BJ (cell line): ENCODE measurements at regions not wholly inside any gene's neighbourhood (a gene's known extent, or its start where the extent isn't known, plus 50 kb on each side); places are given as distances from the start of the nearest gene placed in this dataset.

Experiments used
- CTCF ChIA-PET: fragments of 350-600 bp; formaldehyde crosslinking; extraction: SDS; loops from one replicate; lab custom pipeline; 2021; ENCODE audit warnings: antibody characterized with exemption, inconsistent platforms; lab: Yijun Ruan, JAX
- POLR2A ChIA-PET: fragments of 300-600 bp; sonication (Branson Sonifier 250); formaldehyde crosslinking; extraction: SDS; loops from one replicate; lab custom pipeline; 2021; ENCODE audit warnings: antibody characterized with exemption; lab: Charles Lee
- DNase-seq: peaks from one replicate; pipeline ENCODE4 v3.0.0-alpha.2; 2011; ENCODE audit warnings: low read depth
- H3K27me3 ChIP-seq: 2 replicates; pipeline ENCODE4 v1.6.0; 2011; ENCODE audit warnings: low read length; ENCODE audit not compliant: control insufficient read depth, insufficient read depth
- H3K36me3 ChIP-seq: 2 replicates; pipeline ENCODE4 v1.5.1; 2011; ENCODE audit warnings: low read length; ENCODE audit not compliant: control insufficient read depth, insufficient read depth
- H3K4me3 ChIP-seq: 2 replicates; pipeline ENCODE4 v1.5.1; 2011; ENCODE audit warnings: low read depth, mild to moderate bottlenecking, control low read depth, low read length
- TF ChIP-seq, protein P1 (sequence below): IDR thresholded peaks from 2 replicates; pipeline ENCODE4 v1.5.1; 2011; ENCODE audit warnings: low read depth, mild to moderate bottlenecking, control low read depth, inconsistent platforms, low read length, moderate library complexity; ENCODE audit not compliant: insufficient read depth

DNA sequence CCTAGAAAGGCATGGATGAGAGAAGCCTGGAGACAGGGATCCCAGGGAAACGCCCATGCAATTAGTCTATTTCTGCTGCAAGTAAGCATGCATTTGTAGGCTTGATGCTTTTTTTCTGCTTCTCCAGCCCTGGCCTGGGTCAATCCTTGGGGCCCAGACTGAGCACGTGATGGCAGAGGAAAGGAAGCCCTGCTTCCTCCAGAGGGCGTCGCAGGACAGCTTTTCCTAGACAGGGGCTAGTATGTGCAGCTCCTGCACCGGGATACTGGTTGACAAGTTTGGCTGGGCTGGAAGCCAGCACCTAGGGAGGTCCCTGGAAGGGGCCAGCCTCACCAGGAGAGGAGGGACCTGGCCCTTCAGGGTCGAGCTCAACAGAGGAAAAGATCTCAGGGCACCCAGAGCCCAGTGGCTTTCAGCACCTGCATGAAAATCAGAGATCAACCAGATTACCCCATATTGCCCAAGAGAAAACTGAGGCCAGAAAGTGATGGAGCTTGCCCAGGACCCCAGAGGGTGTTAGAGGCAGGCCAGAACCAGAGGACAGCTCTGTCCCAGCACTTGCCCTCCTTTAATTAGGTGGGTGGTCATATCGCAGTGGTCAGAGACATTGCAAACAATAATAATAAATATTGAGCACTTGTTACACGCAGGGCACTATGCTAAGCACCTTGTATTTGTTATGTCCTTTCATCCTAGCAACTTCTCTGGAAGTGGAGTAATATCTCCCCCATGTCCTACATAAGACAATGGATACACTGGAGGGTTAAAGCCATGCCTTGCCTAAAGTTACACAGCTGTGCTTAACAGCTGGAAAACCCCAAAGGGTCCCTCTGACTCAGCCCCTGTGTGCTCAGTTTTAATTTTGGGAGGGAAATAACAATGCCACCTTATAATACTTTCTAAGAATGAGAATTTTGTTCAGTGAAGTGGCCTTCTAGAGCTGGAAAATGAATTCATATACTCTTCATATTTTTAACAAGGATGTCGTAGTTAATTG is 67.1 kb downstream of the KLF4 start:
- ChIA-PET POLR2A (interaction anchor here (0.6 kb wide), 1 partner anchor 1497 kb away, joined by 3 read pairs; no protein-coding TSS in a partner anchor), CTCF (interaction anchor here (0.7 to 2.8 kb wide), 24 partner anchors 9 to 1521 kb away, joined by 3 to 16 read pairs (median 4); no protein-coding TSS in a partner anchor)

DNA sequence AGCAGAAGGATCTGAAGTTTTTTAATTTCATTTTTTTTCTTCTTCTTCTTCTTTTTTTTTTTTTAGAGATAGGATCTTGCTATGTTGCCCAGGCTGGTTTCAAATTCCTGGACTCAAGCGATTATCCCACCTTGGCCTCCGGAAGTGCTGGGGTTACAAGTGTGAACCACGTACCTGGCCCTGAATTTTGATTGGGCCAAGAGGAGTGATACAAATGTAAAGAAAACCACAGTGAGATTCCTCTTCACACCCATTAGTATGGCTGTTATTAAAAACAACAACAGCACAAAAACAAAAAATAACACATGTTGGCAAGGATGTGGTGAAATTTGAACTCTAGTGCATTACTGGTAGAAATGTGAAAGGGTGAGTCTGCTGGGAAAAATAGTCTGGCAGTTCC is 79.1 kb downstream of the KLF4 start:
- no peaks in the 10 kb centered on the region; the same call in 1 of the 2 replicates for H3K27me3 ChIP-seq
- CTCF ChIA-PET: no interaction called here

More for the DNA sequence above, 67.1 kb downstream of the KLF4 start:
- Histone ChIP-seq H3K27me3 (no peaks in the 10 kb centered on the region), H3K36me3 (no peaks in the 10 kb centered on the region), H3K4me3 (no peak overlapping the region)
- TF ChIP-seq, protein P1, sequence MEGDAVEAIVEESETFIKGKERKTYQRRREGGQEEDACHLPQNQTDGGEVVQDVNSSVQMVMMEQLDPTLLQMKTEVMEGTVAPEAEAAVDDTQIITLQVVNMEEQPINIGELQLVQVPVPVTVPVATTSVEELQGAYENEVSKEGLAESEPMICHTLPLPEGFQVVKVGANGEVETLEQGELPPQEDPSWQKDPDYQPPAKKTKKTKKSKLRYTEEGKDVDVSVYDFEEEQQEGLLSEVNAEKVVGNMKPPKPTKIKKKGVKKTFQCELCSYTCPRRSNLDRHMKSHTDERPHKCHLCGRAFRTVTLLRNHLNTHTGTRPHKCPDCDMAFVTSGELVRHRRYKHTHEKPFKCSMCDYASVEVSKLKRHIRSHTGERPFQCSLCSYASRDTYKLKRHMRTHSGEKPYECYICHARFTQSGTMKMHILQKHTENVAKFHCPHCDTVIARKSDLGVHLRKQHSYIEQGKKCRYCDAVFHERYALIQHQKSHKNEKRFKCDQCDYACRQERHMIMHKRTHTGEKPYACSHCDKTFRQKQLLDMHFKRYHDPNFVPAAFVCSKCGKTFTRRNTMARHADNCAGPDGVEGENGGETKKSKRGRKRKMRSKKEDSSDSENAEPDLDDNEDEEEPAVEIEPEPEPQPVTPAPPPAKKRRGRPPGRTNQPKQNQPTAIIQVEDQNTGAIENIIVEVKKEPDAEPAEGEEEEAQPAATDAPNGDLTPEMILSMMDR: peak; percentile 80
- no peak for DNase-seq

DNA sequence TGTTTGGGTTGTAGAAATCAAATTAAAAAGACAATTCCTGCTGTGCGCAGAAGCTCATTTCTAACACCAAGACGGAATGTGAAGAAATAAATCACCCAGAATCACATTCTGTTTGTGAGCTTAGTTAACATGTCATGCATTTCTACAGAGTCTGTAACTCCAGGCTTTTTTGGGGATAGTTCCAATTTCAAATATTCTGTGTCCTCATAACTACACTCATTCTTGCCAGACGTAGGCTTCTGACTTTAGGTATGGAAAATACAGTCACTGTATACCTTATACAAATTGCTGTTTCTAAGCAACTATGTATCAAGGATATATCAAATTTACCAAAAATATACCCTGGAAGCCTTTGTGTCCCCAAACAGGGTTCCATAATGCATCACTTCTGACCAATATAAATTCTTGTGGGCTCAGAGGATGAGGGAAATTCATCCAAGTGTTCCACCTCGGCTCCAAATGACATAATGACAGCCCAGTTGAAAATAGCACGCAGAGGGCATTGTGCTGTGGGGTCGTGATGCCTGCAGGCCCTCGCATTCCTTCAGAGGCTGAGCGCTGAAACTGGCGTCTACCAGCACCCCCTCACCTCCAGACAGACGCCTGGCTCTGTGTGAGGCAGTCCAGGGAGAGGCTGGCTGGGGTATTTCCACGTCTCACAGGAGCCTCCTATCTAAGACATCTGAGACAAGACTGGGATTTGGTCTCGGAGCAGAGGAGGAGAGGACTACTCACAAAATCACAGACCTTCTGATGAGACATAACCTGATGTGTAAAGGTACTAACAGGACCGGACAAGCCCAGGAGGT is 79.8 kb downstream of the KLF4 start:
- Histone ChIP-seq H3K4me3 (no peak overlapping the region), H3K27me3 (no peaks in the 10 kb centered on the region; the same call in 1 of the 2 replicates), H3K36me3 (no peaks in the 10 kb centered on the region)
- DNase-seq: no peak
- ChIA-PET POLR2A (no interaction called here), CTCF (interaction anchor here (0.9 kb wide), 1 partner anchor 13 kb away, joined by 3 read pairs; no protein-coding TSS in a partner anchor)
- TF ChIP-seq, protein P1: no peak

More for the DNA sequence above, 79.1 kb downstream of the KLF4 start:
- no peak for DNase-seq
- POLR2A ChIA-PET: no interaction called here
- Histone ChIP-seq H3K36me3 (no peaks in the 10 kb centered on the region), H3K4me3 (no peak overlapping the region)
- TF ChIP-seq, protein P1: no peak

DNA sequence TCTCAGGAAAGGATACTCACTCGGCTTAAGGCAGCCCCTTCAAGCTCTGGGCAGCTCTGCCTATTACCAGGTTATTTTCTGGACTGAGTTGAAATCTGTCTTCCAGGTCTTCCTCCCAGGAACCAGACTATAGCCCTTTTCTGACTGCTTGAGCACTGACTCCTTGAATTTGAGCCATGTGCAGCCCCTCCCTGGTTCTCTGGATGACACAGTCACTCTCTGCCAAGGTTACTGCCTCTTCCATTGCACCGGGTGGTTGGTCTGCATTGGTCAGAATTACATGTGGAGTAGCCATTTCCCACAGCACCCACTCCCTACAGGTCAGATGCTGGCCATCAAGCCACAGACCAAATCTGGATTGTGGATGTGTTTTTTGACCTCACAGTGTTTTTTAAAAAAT is 81.9 kb downstream of the KLF4 start:
- TF ChIP-seq, protein P1: no peak
- no peaks in the 10 kb centered on the region; the same call in 1 of the 2 replicates for H3K27me3 ChIP-seq
- H3K36me3 ChIP-seq: no peaks in the 10 kb centered on the region
- CTCF ChIA-PET: interaction anchor here (0.6 to 1.7 kb wide), 4 partner anchors 14 to 67 kb away, joined by 3 to 6 read pairs (median 4); no protein-coding TSS in a partner anchor
- DNase-seq: no peak
- POLR2A ChIA-PET: no interaction called here
- H3K4me3 ChIP-seq: no peak overlapping the region
